HG02642 (cell line): ENCODE measurements at regions not wholly inside any gene's neighbourhood (a gene's known extent, or its start where the extent isn't known, plus 50 kb on each side); places are given as distances from the start of the nearest gene placed in this dataset.
"Not testable (repeated sequence)": the region's sequence is repeated elsewhere in the genome, so short reads cannot be mapped to it uniquely, and the experiment has no call there.

Experiments used
- ATAC-seq: cut with Tn5 transposase; IDR thresholded peaks from one replicate; pipeline ENCODE4 v1.9.1; 2021; ENCODE audit warnings: mild to moderate bottlenecking; ENCODE audit not compliant: unreplicated experiment, poor library complexity

- ATAC-seq: not testable (repeated sequence)
Observed at GRCh38 chr6:168842632-168843212, 401.7 kb downstream of the SMOC2 start.

GRCh38 chr6:168841609-168842278 is 400.8 kb downstream of the SMOC2 start:
- ATAC-seq: no peak

GRCh38 chr6:168840932-168841331 is 399.9 kb downstream of the SMOC2 start:
- ATAC-seq: not testable (repeated sequence)

GRCh38 chr6:168840299-168840698 is 399.3 kb downstream of the SMOC2 start:
- not testable (repeated sequence) for ATAC-seq

GRCh38 chr6:168838037-168838399 is 397.0 kb downstream of the SMOC2 start:
- no peak for ATAC-seq

GRCh38 chr6:168837254-168838036 is 396.5 kb downstream of the SMOC2 start:
- ATAC-seq: no peak

- ATAC-seq: no peak
Observed at GRCh38 chr6:168835991-168836390, 395.0 kb downstream of the SMOC2 start.

- no peak for ATAC-seq
Observed at GRCh38 chr6:168834801-168835200, 393.8 kb downstream of the SMOC2 start.

GRCh38 chr6:168834042-168834587 is 393.1 kb downstream of the SMOC2 start:
- ATAC-seq: no peak

GRCh38 chr6:168828800-168829199 is 387.8 kb downstream of the SMOC2 start:
- ATAC-seq: no peak

- no peak for ATAC-seq
Observed at GRCh38 chr6:168828035-168828434, 387.1 kb downstream of the SMOC2 start.

GRCh38 chr6:168827586-168827871 is 386.5 kb downstream of the SMOC2 start:
- no peak for ATAC-seq

- ATAC-seq: no peak
Observed at GRCh38 chr6:168826726-168827585, 386.0 kb downstream of the SMOC2 start.

GRCh38 chr6:168826078-168826390 is 385.1 kb downstream of the SMOC2 start:
- ATAC-seq: no peak

- no peak for ATAC-seq
Observed at GRCh38 chr6:168825226-168826077, 384.5 kb downstream of the SMOC2 start.

- ATAC-seq: no peak
Observed at GRCh38 chr6:168823397-168824212, 382.6 kb downstream of the SMOC2 start.

- ATAC-seq: no peak
Observed at GRCh38 chr6:168822376-168822775, 381.4 kb downstream of the SMOC2 start.

- no peak for ATAC-seq
Observed at GRCh38 chr6:168819546-168819945, 378.6 kb downstream of the SMOC2 start.

- ATAC-seq: no peak
Observed at GRCh38 chr6:168817558-168818159, 376.7 kb downstream of the SMOC2 start.
